ENCODE measurements at regions not wholly inside any gene's neighbourhood (a gene's known extent, or its start where the extent isn't known, plus 50 kb on each side); places are given as distances from the start of the nearest gene placed in this dataset.
"Not testable (repeated sequence)": the region's sequence is repeated elsewhere in the genome, so short reads cannot be mapped to it uniquely, and the experiment has no call there.

DNA sequence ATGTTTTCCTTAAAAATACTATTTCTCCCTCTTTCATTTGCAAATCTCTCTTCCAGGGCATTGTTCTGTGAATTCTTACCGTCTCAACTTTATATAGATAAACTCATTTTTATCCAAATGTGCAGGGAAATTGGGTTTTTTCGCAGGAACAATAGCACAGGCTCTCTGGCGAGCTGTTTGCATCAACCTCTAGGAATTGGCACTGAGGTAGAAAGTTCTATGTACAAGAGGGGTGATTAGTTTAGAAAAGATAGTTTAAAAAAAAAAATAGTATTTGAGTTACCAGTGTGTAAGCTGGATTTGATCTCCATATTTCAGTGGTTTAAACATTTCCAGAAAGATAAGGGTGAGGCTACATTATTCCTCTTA, 129.7 kb upstream of the BTN3A2 start:
- no peak for DNase-seq (ENCODE audit: low read depth, low spot score)
- peak overlapping the region; percentile 60 for H3K4me3 ChIP-seq (ENCODE audit: low read depth, low read length)
- TF ChIP-seq CTCF (IDR thresholded peaks at IDR 0.05; ENCODE audit: insufficient read depth, low read length, missing control alignments), result no peak
- ChIA-PET POLR2A (interaction anchor here (0.7 to 2.7 kb wide), 4 partner anchors 10 to 180 kb away, joined by 3 to 25 read pairs (median 22); a partner anchor contains a TSS), CTCF (interaction anchor here (1.5 to 4.7 kb wide), 2 partner anchors 9 to 29 kb away, joined by 4 to 22 read pairs; a partner anchor contains a TSS)

DNA sequence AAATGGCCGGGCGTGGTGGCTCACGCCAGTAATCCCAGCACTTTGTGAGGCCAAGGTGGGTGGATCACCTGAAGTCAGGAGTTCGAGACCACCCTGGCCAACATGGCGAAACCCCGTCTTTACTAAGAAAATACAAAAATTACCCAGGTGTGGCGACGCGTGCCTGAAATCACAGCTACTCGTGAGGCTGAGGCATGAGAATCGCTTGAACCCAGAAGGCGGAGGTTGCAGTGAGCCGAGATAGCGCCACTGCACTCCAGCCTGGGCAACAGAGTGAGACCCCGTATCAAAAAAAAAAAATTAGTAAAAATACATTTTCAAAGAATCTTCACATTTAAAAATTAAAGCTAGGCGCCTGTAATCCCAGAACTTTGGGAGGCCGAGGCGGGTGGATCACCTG, 125.6 kb upstream of the BTN3A2 start:
- POLR2A ChIA-PET, result interaction anchor here (0.6 kb wide), 1 partner anchor 45 kb away, joined by 3 read pairs; no protein-coding TSS in a partner anchor
- CTCF ChIA-PET, result interaction anchor here (1.3 kb wide), 1 partner anchor 10 kb away, joined by 3 read pairs; no protein-coding TSS in a partner anchor
- not testable (repeated sequence) for H3K4me3 ChIP-seq (ENCODE audit: low read depth, low read length); DNase-seq (ENCODE audit: low read depth, low spot score)

GRCh38 chr6:26240157-26241032, 124.6 kb upstream of the BTN3A2 start:
- TF ChIP-seq CTCF (IDR thresholded peaks at IDR 0.05; ENCODE audit: insufficient read depth, low read length, missing control alignments), result no peak
- peak overlapping the region; percentile 71 for H3K4me3 ChIP-seq (ENCODE audit: low read depth, low read length)
- no peak for DNase-seq (ENCODE audit: low read depth, low spot score)
- CTCF ChIA-PET, result interaction anchor here (1.3 kb wide), 1 partner anchor 9 kb away, joined by 3 read pairs; no protein-coding TSS in a partner anchor
- POLR2A ChIA-PET, result interaction anchor here (0.6 to 1.5 kb wide), 2 partner anchors 10 to 44 kb away, joined by 3 to 10 read pairs; a partner anchor contains a TSS

GRCh38 chr6:26241033-26241895, 123.7 kb upstream of the BTN3A2 start:
- DNase-seq (ENCODE audit: low read depth, low spot score), result no peak
- H3K4me3 ChIP-seq (ENCODE audit: low read depth, low read length), result peak overlapping the region; percentile 71
- ChIA-PET CTCF (interaction anchor here (0.9 kb wide), 1 partner anchor 9 kb away, joined by 3 read pairs; a partner anchor contains a TSS), POLR2A (interaction anchor here (1.5 kb wide), 1 partner anchor 9 kb away, joined by 10 read pairs; a partner anchor contains a TSS)
- TF ChIP-seq CTCF (IDR thresholded peaks at IDR 0.05; ENCODE audit: insufficient read depth, low read length, missing control alignments), result no peak

DNA sequence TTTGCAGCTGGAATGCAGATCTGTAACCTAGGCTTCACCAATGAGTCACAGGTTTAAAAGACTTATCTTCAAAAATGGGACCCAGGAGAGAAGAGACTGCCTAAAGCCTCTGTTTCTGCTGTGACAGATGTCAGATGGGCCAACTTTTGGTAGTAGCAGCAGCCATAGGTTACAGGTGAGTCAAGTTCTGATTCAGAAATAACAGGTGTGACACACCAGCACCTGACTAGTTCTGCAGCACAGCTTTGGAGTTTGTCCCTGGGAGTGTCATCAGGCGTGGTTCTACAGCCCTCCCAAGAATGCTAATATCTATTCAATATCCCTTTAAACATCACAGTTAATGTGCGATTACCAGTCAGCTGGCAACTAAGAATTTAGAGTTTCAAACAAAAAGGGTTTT, 121.9 kb upstream of the BTN3A2 start:
- no peak for DNase-seq (ENCODE audit: low read depth, low spot score)
- no peak overlapping the region for H3K4me3 ChIP-seq (ENCODE audit: low read depth, low read length)
- TF ChIP-seq CTCF (IDR thresholded peaks at IDR 0.05; ENCODE audit: insufficient read depth, low read length, missing control alignments), result no peak
- ChIA-PET CTCF (no interaction called here), POLR2A (no interaction called here)

- ChIA-PET POLR2A (no interaction called here), CTCF (interaction anchor here (1.3 kb wide), 1 partner anchor 14 kb away, joined by 3 read pairs; no protein-coding TSS in a partner anchor)
- H3K4me3 ChIP-seq (ENCODE audit: low read depth, low read length), result no peak overlapping the region
- TF ChIP-seq CTCF (IDR thresholded peaks at IDR 0.05; ENCODE audit: insufficient read depth, low read length, missing control alignments), result no peak
- DNase-seq (ENCODE audit: low read depth, low spot score), result no peak
Measured at GRCh38 chr6:26243752-26244151, 121.2 kb upstream of the BTN3A2 start.
